G401 (cell line): ENCODE measurements at regions not wholly inside any gene's neighbourhood (a gene's known extent, or its start where the extent isn't known, plus 50 kb on each side); places are given as distances from the start of the nearest gene placed in this dataset.

ENCODE experiments used
- DNase-seq: peaks from one replicate; pipeline ENCODE4 v3.0.0-alpha.2; 2015; ENCODE audit warnings: low spot score
- in situ Hi-C: cut with HindIII; loops from 2 replicates; pipeline ENCODE4 v1.10.0; 2016; ENCODE audit warnings: low sequenced_read_pairs, mixed read lengths

- in situ Hi-C loops: no loop called here
- DNase-seq: no peak
Measured at GRCh38 chr4:176492646-176493302, 173.0 kb downstream of the SPCS3 start.

GRCh38 chr4:176498617-176499256, 179.0 kb downstream of the SPCS3 start:
- DNase-seq: no peak
- in situ Hi-C loops: no loop called here

GRCh38 chr4:176499518-176499917, 179.8 kb downstream of the SPCS3 start:
- DNase-seq: no peak
- in situ Hi-C loops: no loop called here

GRCh38 chr4:176500894-176501293, 181.1 kb downstream of the SPCS3 start:
- in situ Hi-C loops: no loop called here
- DNase-seq: no peak

- in situ Hi-C loops: no loop called here
- no peak for DNase-seq
Measured at GRCh38 chr4:176504118-176504517, 184.4 kb downstream of the SPCS3 start.

- in situ Hi-C loops: no loop called here
- no peak for DNase-seq
Measured at GRCh38 chr4:176507845-176508533, 188.2 kb downstream of the SPCS3 start.

GRCh38 chr4:176508780-176509331, 189.1 kb downstream of the SPCS3 start:
- in situ Hi-C loops: no loop called here
- DNase-seq: no peak

GRCh38 chr4:176525576-176525975, 205.8 kb downstream of the SPCS3 start:
- in situ Hi-C loops: no loop called here
- DNase-seq: no peak

- in situ Hi-C loops: no loop called here
- DNase-seq: no peak
Measured at GRCh38 chr4:176526704-176527103, 206.9 kb downstream of the SPCS3 start.

- in situ Hi-C loops: no loop called here
- DNase-seq: no peak
Measured at GRCh38 chr4:176529574-176529973, 209.8 kb downstream of the SPCS3 start.

- in situ Hi-C loops: no loop called here
- no peak for DNase-seq
Measured at GRCh38 chr4:176533159-176533558, 213.4 kb downstream of the SPCS3 start.

- no peak for DNase-seq
- in situ Hi-C loops: no loop called here
Measured at GRCh38 chr4:176534566-176534965, 214.8 kb downstream of the SPCS3 start.

- in situ Hi-C loops: no loop called here
Measured at GRCh38 chr4:176538217-176538925, 218.6 kb downstream of the SPCS3 start.

GRCh38 chr4:176539091-176539784, 219.5 kb downstream of the SPCS3 start:
- no peak for DNase-seq
- in situ Hi-C loops: no loop called here

More at GRCh38 chr4:176538217-176538925, 218.6 kb downstream of the SPCS3 start:
- DNase-seq: no peak

- in situ Hi-C loops: no loop called here
- DNase-seq: no peak
Measured at GRCh38 chr4:176539785-176540175, 220.0 kb downstream of the SPCS3 start.

- in situ Hi-C loops: no loop called here
- no peak for DNase-seq
Measured at GRCh38 chr4:176540814-176541213, 221.0 kb downstream of the SPCS3 start.

- in situ Hi-C loops: no loop called here
- no peak for DNase-seq
Measured at GRCh38 chr4:176545872-176546271, 226.1 kb downstream of the SPCS3 start.

- DNase-seq: no peak
- in situ Hi-C loops: no loop called here
Measured at GRCh38 chr4:176546975-176547374, 227.2 kb downstream of the SPCS3 start.

GRCh38 chr4:176548571-176548970, 228.8 kb downstream of the SPCS3 start:
- in situ Hi-C loops: no loop called here
- no peak for DNase-seq
